SK-MEL-5 (cell line): ENCODE measurements at regions not wholly inside any gene's neighbourhood (a gene's known extent, or its start where the extent isn't known, plus 50 kb on each side); places are given as distances from the start of the nearest gene placed in this dataset.

Experiments used
- DNase-seq: peaks from one replicate; pipeline ENCODE4 v3.0.0-alpha.2; 2016; ENCODE audit warnings: low read depth, low spot score
- in situ Hi-C: cut with HindIII; loops from 2 replicates; pipeline ENCODE4 v1.10.0; 2016; ENCODE audit warnings: low sequenced_read_pairs, high pct_unique_total_duplicates, low pct_unique_long_range_greater_than_20kb

DNA sequence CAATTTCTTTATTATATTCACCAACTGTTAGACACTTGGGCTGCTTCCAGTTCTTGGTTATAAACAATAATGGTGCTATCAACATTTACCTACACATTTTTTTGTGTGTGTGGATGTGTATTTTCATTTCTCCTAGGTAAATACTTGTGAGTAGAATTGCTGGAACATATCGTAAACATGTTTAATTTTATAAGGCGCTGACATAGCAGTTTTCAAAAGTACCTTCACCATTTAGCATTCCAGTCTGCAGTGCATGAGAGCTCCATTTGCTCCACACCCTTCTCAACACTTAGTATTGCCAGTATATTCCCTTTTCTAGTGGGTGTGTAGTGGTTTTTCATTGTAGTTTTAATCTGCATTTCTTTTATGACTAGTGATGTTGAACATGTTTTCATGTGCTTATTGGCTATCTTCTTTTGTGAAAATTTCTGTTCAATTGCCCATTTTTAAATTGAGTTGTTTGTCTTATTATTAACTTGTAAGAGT lies 59.6 kb upstream of the FAM204A start:
- in situ Hi-C loops: no loop called here
- no peak for DNase-seq

DNA sequence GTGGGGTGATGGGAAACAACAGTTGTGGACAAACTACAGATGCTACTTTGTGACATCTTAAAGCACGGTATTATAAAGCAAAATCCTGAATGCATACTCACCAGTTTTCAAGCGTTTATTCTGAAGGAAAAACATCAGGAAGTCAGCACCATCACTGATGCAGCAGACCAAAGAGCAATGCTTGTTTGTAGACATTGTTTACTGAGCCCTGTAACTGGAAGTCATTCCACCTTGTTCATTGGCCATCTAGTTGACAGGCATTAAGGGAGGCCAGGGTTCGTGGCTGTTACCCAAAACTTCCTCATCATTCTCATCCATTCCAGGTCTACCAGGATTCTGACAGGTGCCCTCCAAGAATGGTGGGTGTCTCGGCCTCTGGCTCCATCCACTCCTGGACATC lies 55.3 kb upstream of the FAM204A start:
- no peak for DNase-seq

DNA sequence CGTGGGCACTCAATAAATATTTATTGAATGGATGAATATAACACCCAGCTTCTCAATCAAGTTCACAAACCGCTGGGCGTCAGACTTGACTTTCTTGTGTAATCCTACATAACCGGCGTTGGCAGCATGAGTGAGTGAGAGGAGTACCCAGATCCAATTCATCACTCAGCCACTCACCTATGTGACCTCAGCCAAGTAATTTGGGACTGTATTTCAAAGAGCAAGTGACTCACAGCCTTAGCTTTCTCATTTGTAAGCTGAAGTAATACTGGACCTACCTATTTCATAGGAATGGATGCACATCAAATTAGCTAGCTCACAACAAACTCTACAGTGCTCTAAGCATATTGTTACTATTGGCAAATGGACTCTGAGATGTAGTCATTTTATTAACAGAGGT lies 53.8 kb upstream of the FAM204A start:
- in situ Hi-C loops: no loop called here
- DNase-seq: no peak

More for the DNA sequence above, 55.3 kb upstream of the FAM204A start:
- in situ Hi-C loops: no loop called here

DNA sequence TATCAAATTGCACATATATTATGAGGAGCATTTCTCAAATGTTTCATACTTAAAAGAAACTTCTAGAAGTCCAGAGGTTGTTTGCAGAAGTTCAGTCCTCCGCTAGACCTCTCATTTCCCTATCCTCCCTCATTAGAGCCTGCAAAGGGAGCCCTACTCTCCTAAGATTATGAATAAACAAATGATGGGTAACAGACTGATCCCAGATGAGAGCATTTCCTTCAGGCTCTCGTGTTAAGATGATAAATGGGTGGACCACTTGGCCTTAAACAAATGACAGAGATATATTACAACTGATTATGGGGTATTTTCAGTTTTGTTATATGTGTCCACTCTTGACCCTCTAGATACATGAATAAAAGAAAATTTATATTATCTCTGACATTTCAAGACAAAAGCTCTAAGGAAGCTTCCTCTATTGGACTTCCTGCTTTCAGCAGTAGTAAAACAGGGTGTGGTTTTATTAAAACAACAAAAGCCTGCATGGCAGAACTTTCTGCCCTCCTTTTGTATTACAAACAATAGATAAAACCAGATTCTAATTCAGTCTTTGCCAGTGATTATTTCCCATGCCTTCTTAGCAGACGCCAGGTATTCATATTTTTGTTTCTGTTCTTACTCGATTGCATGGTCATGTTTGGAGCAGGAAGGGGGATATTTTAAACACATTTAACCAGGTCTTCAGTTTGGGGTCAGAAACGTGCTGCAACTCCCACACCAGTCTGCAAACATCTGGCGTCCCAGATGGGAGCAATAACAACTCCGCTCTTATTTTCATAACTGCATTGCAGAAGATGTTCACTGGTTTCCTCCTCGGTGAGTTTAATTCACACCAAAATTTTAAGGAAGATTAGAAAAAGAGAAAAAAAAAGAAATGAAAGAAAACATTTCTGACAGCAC lies 52.4 kb upstream of the FAM204A start:
- no peak for DNase-seq
- in situ Hi-C loops: no loop called here

DNA sequence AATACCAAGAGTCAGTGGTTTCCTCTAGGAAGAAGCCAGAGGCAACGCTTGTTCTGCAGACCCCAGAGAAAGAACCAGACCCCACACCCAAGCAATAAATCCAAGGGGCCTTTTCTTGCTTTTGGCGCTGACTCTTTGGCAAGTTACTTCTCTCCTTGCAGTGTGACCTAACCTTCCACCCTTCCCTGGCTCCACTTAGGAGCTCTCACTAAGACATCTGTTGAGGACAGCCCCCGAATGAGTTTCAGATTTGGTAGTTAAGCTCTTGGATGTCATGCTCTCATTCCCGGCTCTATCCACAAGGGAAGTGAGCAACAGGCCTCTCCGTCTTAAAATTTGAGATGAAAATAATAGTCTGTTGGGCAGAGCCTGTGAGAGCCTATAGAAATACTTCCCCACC lies 50.6 kb upstream of the FAM204A start:
- in situ Hi-C loops: no loop called here
- no peak for DNase-seq
